ENCODE measurements at regions not wholly inside any gene's neighbourhood (a gene's known extent, or its start where the extent isn't known, plus 50 kb on each side); places are given as distances from the start of the nearest gene placed in this dataset.
A peak's percentile ranks its signal among the peaks of the same experiment; 100 is the strongest.
"Not testable (repeated sequence)": the region's sequence is repeated elsewhere in the genome, so short reads cannot be mapped to it uniquely, and the experiment has no call there.

- 80 to 93% (median 81%) methylated on average over 3 of the region's 3 CpGs for WGBS, 5 donors
- Histone ChIP-seq H3K4me1 (peaks cover 5 to 38% (median 20%) of the 10 kb centered on the region in 4 donors), H3K4me3 (no peak overlapping the region), H3K9me3 (no peaks in the 10 kb centered on the region), H3K27ac (no peak overlapping the region), H3K36me3 (peaks cover 0 to 25% (median 16%) of the 10 kb centered on the region in 4 donors), H3K27me3 (no peaks in the 10 kb centered on the region)
- intact Hi-C loops (cut with DNase I; ENCODE audit: low total_unique reads) = no loop called here
- no peak for DNase-seq
- TF ChIP-seq CTCF (IDR thresholded peaks at IDR 0.05) (no peak), POLR2A (IDR thresholded peaks at IDR 0.05) (no peak), EP300 (IDR thresholded peaks at IDR 0.05) (no peak), POLR2AphosphoS5 (IDR thresholded peaks at IDR 0.05) (no peak)
Observed at GRCh38 chr17:21545064-21545463, 147.3 kb upstream of the KCNJ18 start.

GRCh38 chr17:21548236-21548635, 144.1 kb upstream of the KCNJ18 start:
- Histone ChIP-seq H3K4me3 (no peak overlapping the region), H3K9me3 (no peaks in the 10 kb centered on the region), H3K27ac (no peak overlapping the region), H3K27me3 (no peaks in the 10 kb centered on the region), H3K36me3 (peaks cover 0 to 14% (median 10%) of the 10 kb centered on the region in 4 donors), H3K4me1 (peaks cover 17 to 43% (median 32%) of the 10 kb centered on the region in 4 donors)
- no peak for DNase-seq
- TF ChIP-seq POLR2A (IDR thresholded peaks at IDR 0.05) (no peak), POLR2AphosphoS5 (IDR thresholded peaks at IDR 0.05) (no peak), CTCF (IDR thresholded peaks at IDR 0.05) (no peak), EP300 (IDR thresholded peaks at IDR 0.05) (no peak)
- 76 to 94% (median 92%) methylated on average over 3 of the region's 3 CpGs for WGBS, 5 donors
- intact Hi-C loops (cut with DNase I; ENCODE audit: low total_unique reads) = no loop called here

GRCh38 chr17:21549107-21549687, 143.1 kb upstream of the KCNJ18 start:
- H3K4me1 ChIP-seq = peaks cover 17 to 43% (median 32%) of the 10 kb centered on the region in 4 donors
- no peaks in the 10 kb centered on the region for H3K27me3 ChIP-seq
- H3K9me3 ChIP-seq = no peaks in the 10 kb centered on the region
- H3K27ac ChIP-seq = no peak overlapping the region
- H3K36me3 ChIP-seq = peaks cover 0 to 8% (median 5%) of the 10 kb centered on the region in 4 donors
- H3K4me3 ChIP-seq = peak overlapping the region in 1 of 4 donors; percentile 7
- intact Hi-C loops (cut with DNase I; ENCODE audit: low total_unique reads) = no loop called here
- DNase-seq = no peak
- 44 to 76% (median 74%) methylated on average over 1 of the region's 1 CpG for WGBS, 5 donors
- no peak for TF ChIP-seq CTCF (IDR thresholded peaks at IDR 0.05)

- H3K27ac ChIP-seq; intact Hi-C loops (cut with DNase I; ENCODE audit: low total_unique reads); H3K36me3 ChIP-seq; H3K9me3 ChIP-seq; H3K27me3 ChIP-seq; DNase-seq: not testable (repeated sequence)
- Histone ChIP-seq H3K4me3 (peak overlapping the region; percentile 67 to 76 (median 72)), H3K4me1 (peaks cover 17 to 43% (median 32%) of the 10 kb centered on the region in 4 donors)
- WGBS, 5 donors = 83 to 94% (median 90%) methylated on average over 3 of the region's 3 CpGs
Observed at GRCh38 chr17:21550031-21550430, 142.3 kb upstream of the KCNJ18 start.

GRCh38 chr17:21551081-21551881, 141.0 kb upstream of the KCNJ18 start:
- Histone ChIP-seq H3K36me3 (no peaks in the 10 kb centered on the region), H3K27ac (peak overlapping the region; percentile 85 to 94 (median 88)), H3K4me3 (peak overlapping the region; percentile 67 to 76 (median 72)), H3K4me1 (peaks cover 17 to 43% (median 32%) of the 10 kb centered on the region in 4 donors), H3K9me3 (no peaks in the 10 kb centered on the region), H3K27me3 (no peaks in the 10 kb centered on the region)
- 0 to 1% (median 1%) methylated on average over 43 to 75 of the region's 75 CpGs for whole genome bisulfite sequencing, 5 donors
- DNase-seq = peak; percentile 85 to 94
- TF ChIP-seq CTCF (IDR thresholded peaks at IDR 0.05) (no peak), POLR2A (IDR thresholded peaks at IDR 0.05) (no peak), EP300 (IDR thresholded peaks at IDR 0.05) (no peak), POLR2AphosphoS5 (IDR thresholded peaks at IDR 0.05) (peak; percentile 76 to 81 (median 80))
- intact Hi-C loops (cut with DNase I; ENCODE audit: low total_unique reads) = no loop called here

GRCh38 chr17:21558921-21559320, 133.4 kb upstream of the KCNJ18 start:
- intact Hi-C loops (cut with DNase I; ENCODE audit: low total_unique reads) = not testable (repeated sequence)

More at GRCh38 chr17:21558921-21559320, 133.4 kb upstream of the KCNJ18 start:
- peaks cover 0 to 12% (median 3%) of the 10 kb centered on the region in 4 donors for H3K9me3 ChIP-seq
- H3K27me3 ChIP-seq, DNase-seq, H3K27ac ChIP-seq, H3K4me1 ChIP-seq, H3K4me3 ChIP-seq, H3K36me3 ChIP-seq: not testable (repeated sequence)
- 87 to 94% (median 89%) methylated on average over 7 of the region's 7 CpGs for WGBS, 5 donors

Measured in stomach (tissue), 8 donors.